Neural cell (in vitro differentiated cells): ENCODE measurements at regions not wholly inside any gene's neighbourhood (a gene's known extent, or its start where the extent isn't known, plus 50 kb on each side); places are given as distances from the start of the nearest gene placed in this dataset.
"Not testable (repeated sequence)": the region's sequence is repeated elsewhere in the genome, so short reads cannot be mapped to it uniquely, and the experiment has no call there.

ENCODE experiments used
- H2AFZ ChIP-seq: fragments of 200-600, 300-800 bp; sonication (generic), shearing (Covaris generic); 2 replicates; pipeline ENCODE4 v1.6.0; 2014; ENCODE audit warnings: low read depth, mild to moderate bottlenecking, antibody characterized with exemption, low read length, moderate library complexity
- H3F3A ChIP-seq: fragments of 200-600 bp; shearing (Covaris generic); 2 replicates; pipeline ENCODE4 v1.6.1; 2016; ENCODE audit warnings: mild to moderate bottlenecking, moderate library complexity, mixed read lengths, antibody characterized with exemption, low read length; ENCODE audit not compliant: insufficient read depth, poor library complexity, severe bottlenecking
- H3K27ac ChIP-seq: fragments of 200-600, 300-800 bp; sonication (generic), shearing (Covaris generic); 2 replicates; pipeline ENCODE4 v1.5.1; 2014; ENCODE audit warnings: mild to moderate bottlenecking, low read length, moderate library complexity
- H3K27me3 ChIP-seq: fragments of 300-800, 200-600 bp; sonication (generic), shearing (Covaris generic); 2 replicates; pipeline ENCODE4 v1.6.0; 2014; ENCODE audit warnings: mild to moderate bottlenecking, low read depth, low read length, moderate library complexity; ENCODE audit not compliant: insufficient read depth
- H3K36me3 ChIP-seq: fragments of 300-800, 200-600 bp; sonication (generic), shearing (Covaris generic); 2 replicates; pipeline ENCODE4 v1.5.1; 2014; ENCODE audit warnings: mild to moderate bottlenecking, antibody characterized with exemption, low read length, moderate library complexity; ENCODE audit not compliant: insufficient read depth
- H3K4me2 ChIP-seq: fragments of 300-800, 200-600 bp; sonication (generic), shearing (Covaris generic); 2 replicates; pipeline ENCODE4 v1.6.0; 2014; ENCODE audit warnings: mild to moderate bottlenecking, low read length
- H3K4me3 ChIP-seq: fragments of 300-800, 200-600 bp; sonication (generic), shearing (Covaris generic); 2 replicates; pipeline ENCODE4 v1.5.1; 2014; ENCODE audit warnings: mild to moderate bottlenecking, low read length, moderate library complexity
- H3K79me2 ChIP-seq: fragments of 200-600 bp; shearing (Covaris generic); replicated peaks from 2 replicates; pipeline ENCODE4 v1.6.0; 2014; ENCODE audit warnings: mild to moderate bottlenecking, low read length, moderate library complexity; ENCODE audit not compliant: insufficient read depth
- H3K9ac ChIP-seq: fragments of 300-800, 200-600 bp; sonication (generic), shearing (Covaris generic); 2 replicates; pipeline ENCODE4 v1.6.1; 2016; ENCODE audit warnings: mild to moderate bottlenecking, low read length, mixed read lengths
- H3K9me2 ChIP-seq: fragments of 200-600 bp; shearing (Covaris generic); 2 replicates; pipeline ENCODE4 v1.6.1; 2016; ENCODE audit warnings: mild to moderate bottlenecking, low read length, mixed read lengths; ENCODE audit not compliant: insufficient read depth
- H3K9me3 ChIP-seq: fragments of 200-600, 300-800 bp; sonication (generic), shearing (Covaris generic); 2 replicates; pipeline ENCODE4 v1.6.1; 2016; ENCODE audit warnings: mild to moderate bottlenecking, mixed run types, low read length, moderate library complexity, mixed read lengths
- H4K20me1 ChIP-seq: fragments of 200-600 bp; shearing (Covaris generic); 2 replicates; pipeline ENCODE4 v1.6.1; 2016; ENCODE audit warnings: mild to moderate bottlenecking, mixed run types; ENCODE audit not compliant: insufficient read depth
- CTCF ChIP-seq: fragments of 450-650 bp; IDR thresholded peaks from 2 replicates; pipeline ENCODE4 v1.5.1; 2014; ENCODE audit warnings: antibody characterized with exemption, mild to moderate bottlenecking, moderate library complexity; ENCODE audit not compliant: poor library complexity, severe bottlenecking
- EP300 ChIP-seq: fragments of 450-650 bp; conservative IDR thresholded peaks from 2 replicates; pipeline ENCODE4 v1.6.1; 2014; ENCODE audit warnings: antibody characterized with exemption, mild to moderate bottlenecking, moderate library complexity; ENCODE audit not compliant: poor library complexity, severe bottlenecking
- EZH2 ChIP-seq: fragments of 200-600, 300-800 bp; shearing (Covaris generic), sonication (generic); IDR thresholded peaks from 2 replicates; pipeline ENCODE4 v1.6.1; 2014; ENCODE audit warnings: antibody characterized with exemption, low read length, borderline replicate concordance, mild to moderate bottlenecking; ENCODE audit not compliant: insufficient read depth, poor library complexity, severe bottlenecking
- MXI1 ChIP-seq: fragments of 450-650 bp; conservative IDR thresholded peaks from 2 replicates; pipeline ENCODE4 v1.6.1; 2014; ENCODE audit warnings: antibody characterized with exemption, mild to moderate bottlenecking; ENCODE audit not compliant: poor library complexity, severe bottlenecking
- POLR2AphosphoS5 ChIP-seq: IDR thresholded peaks from 2 replicates; pipeline ENCODE4 v1.6.1; 2012
- RAD21 ChIP-seq: fragments of 450-650 bp; conservative IDR thresholded peaks from 2 replicates; pipeline ENCODE4 v1.6.1; 2014; ENCODE audit warnings: antibody characterized with exemption, mild to moderate bottlenecking, moderate library complexity
- REST ChIP-seq: IDR thresholded peaks from 2 replicates; pipeline ENCODE4 v1.6.1; 2012; ENCODE audit warnings: borderline replicate concordance
- SMC3 ChIP-seq: fragments of 450-650 bp; conservative IDR thresholded peaks from 2 replicates; pipeline ENCODE4 v1.6.1; 2014; ENCODE audit warnings: antibody characterized with exemption, mild to moderate bottlenecking, moderate library complexity; ENCODE audit not compliant: poor library complexity
- TAF1 ChIP-seq: IDR thresholded peaks from 2 replicates; pipeline ENCODE4 v1.6.1; 2012; ENCODE audit warnings: low read depth

- not testable (repeated sequence) for H3K4me2 ChIP-seq, H3K9ac ChIP-seq, H4K20me1 ChIP-seq, H2AFZ ChIP-seq, H3K9me3 ChIP-seq, H3K4me3 ChIP-seq, H3K27me3 ChIP-seq, H3K27ac ChIP-seq, H3F3A ChIP-seq, H3K9me2 ChIP-seq, H3K36me3 ChIP-seq, H3K79me2 ChIP-seq
Observed at GRCh38 chr10:77740396-77740795, 102.8 kb upstream of the KCNMA1 start.

GRCh38 chr10:77738496-77739158 is 101.0 kb upstream of the KCNMA1 start:
- Histone ChIP-seq H3K27ac (no peak overlapping the region), H3K36me3 (no peaks in the 10 kb centered on the region), H3K4me2 (no peak overlapping the region), H3F3A (no peaks in the 10 kb centered on the region), H3K9ac (no peak overlapping the region), H3K9me2 (no peaks in the 10 kb centered on the region), H4K20me1 (no peaks in the 10 kb centered on the region), H3K9me3 (no peaks in the 10 kb centered on the region), H2AFZ (no peak overlapping the region), H3K4me3 (no peak overlapping the region), H3K27me3 (no peaks in the 10 kb centered on the region), H3K79me2 (no peaks in the 10 kb centered on the region)
- no peak for TF ChIP-seq TAF1
- TF ChIP-seq RAD21, result no peak
- no peak for TF ChIP-seq MXI1

- H3F3A ChIP-seq, result no peaks in the 10 kb centered on the region
- no peaks in the 10 kb centered on the region for H4K20me1 ChIP-seq
- H3K27me3 ChIP-seq, result no peaks in the 10 kb centered on the region
- H3K79me2 ChIP-seq, result no peaks in the 10 kb centered on the region
- H3K9ac ChIP-seq, result no peak overlapping the region
- no peaks in the 10 kb centered on the region for H3K9me2 ChIP-seq
- no peaks in the 10 kb centered on the region for H3K9me3 ChIP-seq
- no peak overlapping the region for H3K4me3 ChIP-seq
- TF ChIP-seq TAF1, result no peak
- TF ChIP-seq EZH2, result no peak
- no peak for TF ChIP-seq POLR2AphosphoS5
- no peak for TF ChIP-seq CTCF
- no peak for TF ChIP-seq SMC3
- no peak for TF ChIP-seq EP300
- TF ChIP-seq REST, result no peak
- no peak for TF ChIP-seq RAD21
- no peak for TF ChIP-seq MXI1
- H3K27ac ChIP-seq, result no peak overlapping the region
- H3K36me3 ChIP-seq, result no peaks in the 10 kb centered on the region
- no peak overlapping the region for H2AFZ ChIP-seq
- no peak overlapping the region for H3K4me2 ChIP-seq
Observed at GRCh38 chr10:77737608-77738007, 100.0 kb upstream of the KCNMA1 start.

GRCh38 chr10:77735136-77735535 is 97.5 kb upstream of the KCNMA1 start:
- not testable (repeated sequence) for H3K36me3 ChIP-seq, H3F3A ChIP-seq, H3K9me2 ChIP-seq, H3K4me2 ChIP-seq, H2AFZ ChIP-seq, H4K20me1 ChIP-seq, H3K27me3 ChIP-seq, H3K9me3 ChIP-seq, H3K9ac ChIP-seq, H3K27ac ChIP-seq, H3K79me2 ChIP-seq, H3K4me3 ChIP-seq
